ENCODE measurements at regions not wholly inside any gene's neighbourhood (a gene's known extent, or its start where the extent isn't known, plus 50 kb on each side); places are given as distances from the start of the nearest gene placed in this dataset.

DNA sequence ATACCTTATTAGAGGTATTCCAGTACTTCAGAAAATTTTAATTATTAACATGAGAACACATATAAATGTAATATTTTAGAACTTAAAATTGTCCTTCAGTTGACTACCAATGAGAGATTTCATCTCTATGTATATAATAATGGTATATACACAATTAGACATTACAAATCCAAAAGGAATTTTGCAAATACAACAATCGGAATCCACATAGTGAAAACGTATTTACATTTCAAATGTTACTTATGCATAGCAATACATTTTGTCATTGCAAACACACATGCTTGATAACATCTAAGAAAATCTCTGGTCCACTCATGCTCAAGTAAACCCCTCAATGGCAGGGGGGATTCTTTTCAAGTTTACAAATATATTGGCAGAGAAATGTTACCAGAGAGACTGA lies 2345.2 kb downstream of the PCDH9 start:
- TF ChIP-seq CTCF (IDR thresholded peaks at IDR 0.05), result no peak
- TF ChIP-seq POLR2A (IDR thresholded peaks at IDR 0.05), result no peak

All from prostate gland (tissue), 2 donors.